Vagina (tissue), 2 donors: ENCODE measurements at regions not wholly inside any gene's neighbourhood (a gene's known extent, or its start where the extent isn't known, plus 50 kb on each side); places are given as distances from the start of the nearest gene placed in this dataset.

Experiments
- POLR2AphosphoS5 ChIP-seq, 2 donors: sonication (generic); formaldehyde crosslinking; IDR thresholded peaks; one replicate each; pipeline ENCODE4 v1.9.0; 2017; ENCODE audit warnings: antibody characterized with exemption in 2 of 2, mild to moderate bottlenecking in 2 of 2, low read depth in 1 of 2; ENCODE audit not compliant: insufficient read depth in 1 of 2
- TF ChIP-seq, protein P1 (sequence below), 3 experiments: fragments of 450-650 bp in 2 of 3; fragments of 200-600 bp in 1 of 3; sonication (generic) in 1 of 3; IDR thresholded peaks; one replicate each; pipeline ENCODE4 v1.5.1; 2017 to 2019; ENCODE audit warnings: antibody characterized with exemption in 3 of 3, mild to moderate bottlenecking in 2 of 3, moderate library complexity in 2 of 3

DNA sequence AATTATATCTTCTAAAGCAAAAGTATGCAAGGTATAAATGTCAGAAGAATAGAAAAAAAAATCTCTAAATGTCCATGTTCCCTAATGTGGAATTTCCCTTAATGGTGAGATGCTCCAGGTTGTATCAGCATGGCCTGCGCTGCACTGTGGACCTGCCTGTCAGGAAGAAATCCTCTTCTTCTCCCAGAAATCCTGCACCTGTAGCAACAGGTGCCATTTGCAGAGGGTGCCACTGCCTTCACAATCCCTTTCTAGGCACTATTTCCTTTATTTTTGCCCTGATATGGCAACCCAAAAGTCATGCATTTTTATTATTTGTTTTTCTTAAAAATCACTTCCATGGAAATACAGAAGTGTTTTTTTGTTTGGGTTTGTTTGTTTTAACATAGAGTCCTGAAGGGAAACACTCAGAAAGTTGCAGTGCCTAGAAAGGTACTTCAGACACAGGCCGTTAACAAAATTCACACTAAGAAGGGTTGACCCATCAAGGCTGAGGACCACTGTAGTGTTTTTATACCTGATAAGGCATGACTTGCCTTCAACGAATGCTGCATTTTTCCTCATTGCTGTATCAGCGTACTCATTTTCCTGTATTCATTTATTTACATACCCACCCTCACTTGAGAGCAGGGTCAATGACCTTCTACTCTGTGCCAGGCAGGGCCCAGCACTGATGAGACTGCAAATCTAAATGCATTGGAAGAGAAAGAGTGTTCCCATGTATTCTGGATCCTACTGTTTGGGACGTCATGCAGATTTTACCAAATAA, 177.8 kb downstream of the SNX18 start:
- TF ChIP-seq, protein P1, sequence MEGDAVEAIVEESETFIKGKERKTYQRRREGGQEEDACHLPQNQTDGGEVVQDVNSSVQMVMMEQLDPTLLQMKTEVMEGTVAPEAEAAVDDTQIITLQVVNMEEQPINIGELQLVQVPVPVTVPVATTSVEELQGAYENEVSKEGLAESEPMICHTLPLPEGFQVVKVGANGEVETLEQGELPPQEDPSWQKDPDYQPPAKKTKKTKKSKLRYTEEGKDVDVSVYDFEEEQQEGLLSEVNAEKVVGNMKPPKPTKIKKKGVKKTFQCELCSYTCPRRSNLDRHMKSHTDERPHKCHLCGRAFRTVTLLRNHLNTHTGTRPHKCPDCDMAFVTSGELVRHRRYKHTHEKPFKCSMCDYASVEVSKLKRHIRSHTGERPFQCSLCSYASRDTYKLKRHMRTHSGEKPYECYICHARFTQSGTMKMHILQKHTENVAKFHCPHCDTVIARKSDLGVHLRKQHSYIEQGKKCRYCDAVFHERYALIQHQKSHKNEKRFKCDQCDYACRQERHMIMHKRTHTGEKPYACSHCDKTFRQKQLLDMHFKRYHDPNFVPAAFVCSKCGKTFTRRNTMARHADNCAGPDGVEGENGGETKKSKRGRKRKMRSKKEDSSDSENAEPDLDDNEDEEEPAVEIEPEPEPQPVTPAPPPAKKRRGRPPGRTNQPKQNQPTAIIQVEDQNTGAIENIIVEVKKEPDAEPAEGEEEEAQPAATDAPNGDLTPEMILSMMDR (IDR thresholded peaks at IDR 0.05), result no peak
- TF ChIP-seq POLR2AphosphoS5 (IDR thresholded peaks at IDR 0.05; ENCODE audit: insufficient read depth in 1 of 2, low read depth in 1 of 2), result no peak
